Sigmoid colon (tissue), 6 donors: ENCODE measurements at regions not wholly inside any gene's neighbourhood (a gene's known extent, or its start where the extent isn't known, plus 50 kb on each side); places are given as distances from the start of the nearest gene placed in this dataset.

Experiments
- DNase-seq: peaks from one replicate; pipeline ENCODE4 v3.0.0-alpha.2; 2019
- H3K27ac ChIP-seq, 4 donors: fragments of 200-600 bp; sonication (generic); one replicate each; pipeline ENCODE4 v1.5.1; 2016 to 2019; ENCODE audit warnings: mild to moderate bottlenecking in 1 of 4
- H3K27me3 ChIP-seq, 3 donors: fragments of 200-600 bp; sonication (generic); one replicate each; pipeline ENCODE4 v1.5.1; 2019; ENCODE audit warnings: mild to moderate bottlenecking in 1 of 3
- H3K36me3 ChIP-seq, 4 donors: fragments of 200-600 bp; sonication (generic); one replicate each; pipeline ENCODE4 v1.5.1; 2016 to 2019
- H3K4me1 ChIP-seq, 4 donors: fragments of 200-600 bp; sonication (generic); one replicate each; pipeline ENCODE4 v1.5.1; 2017 to 2019
- H3K4me3 ChIP-seq, 4 donors: fragments of 200-600 bp; sonication (generic); one replicate each; pipeline ENCODE4 v1.5.1; 2017 to 2019; ENCODE audit warnings: mild to moderate bottlenecking in 2 of 4, moderate library complexity in 1 of 4
- H3K9me3 ChIP-seq, 4 donors: fragments of 200-600 bp in 3 of 4; sonication (generic) in 3 of 4; one replicate each; pipeline versions ENCODE4 v1.5.1 to v1.6.1; 2013 to 2019
- CTCF ChIP-seq, 4 experiments: fragments of 450-650 bp in 3 of 4; fragments of 200-600 bp in 1 of 4; IDR thresholded peaks; one replicate each; pipeline ENCODE4 v1.5.1; 2016 to 2019; ENCODE audit warnings: antibody characterized with exemption in 4 of 4, mild to moderate bottlenecking in 3 of 4, moderate library complexity in 2 of 4
- EP300 ChIP-seq, 4 donors: sonication (generic); formaldehyde crosslinking; IDR thresholded peaks; one replicate each; pipeline ENCODE4 v1.6.1; 2017; ENCODE audit warnings: antibody characterized with exemption in 4 of 4
- POLR2A ChIP-seq, 2 donors: fragments of 450-650 bp; IDR thresholded peaks; one replicate each; pipeline ENCODE4 v1.6.1; 2016; ENCODE audit warnings: antibody characterized with exemption in 2 of 2, mild to moderate bottlenecking in 2 of 2, moderate library complexity in 2 of 2
- POLR2AphosphoS5 ChIP-seq, 4 donors: sonication (generic); formaldehyde crosslinking; IDR thresholded peaks; one replicate each; pipeline ENCODE4 v1.6.1; 2017; ENCODE audit warnings: antibody characterized with exemption in 4 of 4
- WGBS, 2 donors: extraction: QIAGEN DNeasy Blood & Tissue Kit; methylation state at CpG; one replicate each; pipeline ENCODE4 v1.1.7; 2013; 5-methylcytosine and 5-hydroxymethylcytosine counted together
- intact Hi-C: fragments of 100-400 bp; cut with DNase I; formaldehyde crosslinking; loops from one replicate; pipeline ENCODE4 v1.15.1; 2023
- donor health status: healthy with polysubstance abuse.
- donor health status: healthy.

- TF ChIP-seq POLR2A (IDR thresholded peaks at IDR 0.05): no peak
- peak in 1 of 4 donors; percentile 24 for TF ChIP-seq EP300 (IDR thresholded peaks at IDR 0.05)
- TF ChIP-seq POLR2AphosphoS5 (IDR thresholded peaks at IDR 0.05): no peak
- no peak for TF ChIP-seq CTCF (IDR thresholded peaks at IDR 0.05)
- intact Hi-C loops: no loop called here
- Histone ChIP-seq H3K27me3 (no peaks in the 10 kb centered on the region), H3K4me1 (no peaks in the 10 kb centered on the region), H3K4me3 (no peak overlapping the region), H3K27ac (no peak overlapping the region), H3K9me3 (peaks cover 0 to 2% (median 0%) of the 10 kb centered on the region in 4 donors), H3K36me3 (no peaks in the 10 kb centered on the region)
- DNase-seq: no peak
- WGBS, 2 donors: 90 to 93% methylated on average over 42 of the region's 42 CpGs
Measured at GRCh38 chr21:43300496-43301408, 126.2 kb downstream of the SIK1 start.

GRCh38 chr21:43299441-43300277 is 127.3 kb downstream of the SIK1 start:
- intact Hi-C loops: no loop called here
- Histone ChIP-seq H3K4me3 (no peak overlapping the region), H3K4me1 (no peaks in the 10 kb centered on the region), H3K27ac (no peak overlapping the region), H3K27me3 (peaks cover 0 to 5% (median 0%) of the 10 kb centered on the region in 3 donors), H3K36me3 (no peaks in the 10 kb centered on the region), H3K9me3 (peaks cover 0 to 2% (median under 1%) of the 10 kb centered on the region in 4 donors)
- no peak for TF ChIP-seq EP300 (IDR thresholded peaks at IDR 0.05)
- TF ChIP-seq POLR2AphosphoS5 (IDR thresholded peaks at IDR 0.05): no peak
- TF ChIP-seq POLR2A (IDR thresholded peaks at IDR 0.05): no peak
- no peak for TF ChIP-seq CTCF (IDR thresholded peaks at IDR 0.05)
- WGBS, 2 donors: 56 to 73% methylated on average over 34 of the region's 34 CpGs
- no peak for DNase-seq

DNA sequence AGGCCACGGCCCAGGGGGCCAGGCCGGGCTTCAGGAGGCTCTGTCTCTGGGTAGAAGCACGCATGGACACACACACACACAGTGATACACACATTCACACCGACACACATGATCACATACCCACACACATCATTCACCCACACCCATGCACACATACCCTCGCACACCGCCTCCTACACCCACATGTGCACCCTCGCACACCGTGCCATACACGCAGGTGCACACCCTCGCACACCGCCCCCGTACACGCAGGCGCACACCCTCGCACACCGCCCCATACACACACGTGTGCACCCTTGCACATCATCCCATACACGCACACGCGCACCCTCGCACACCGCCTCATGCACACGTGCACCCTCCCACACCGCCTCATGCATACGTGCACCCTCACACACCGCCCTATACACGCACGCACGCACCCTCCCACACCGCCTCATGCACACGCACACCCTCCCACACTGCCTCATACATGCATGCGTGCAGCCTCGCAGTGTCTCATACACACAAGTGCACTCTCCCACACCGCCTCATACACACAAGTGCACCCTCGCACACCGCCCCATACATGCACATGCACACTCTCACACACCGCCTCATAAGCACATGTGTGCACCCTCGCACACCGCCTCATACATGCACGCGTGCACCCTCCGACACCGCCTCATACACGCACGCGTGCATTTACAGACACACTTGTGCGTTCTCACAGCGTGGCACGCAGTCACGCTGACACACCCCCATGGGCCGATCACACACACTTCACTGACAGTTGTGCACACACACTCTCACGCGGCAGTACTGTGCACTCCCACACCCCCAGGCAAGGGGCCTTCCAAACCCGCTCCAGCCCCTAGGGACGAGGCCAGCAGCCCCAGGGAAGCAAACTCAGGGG is 128.1 kb downstream of the SIK1 start:
- Histone ChIP-seq H3K27ac (no peak overlapping the region), H3K27me3 (peaks cover 0 to 5% (median 0%) of the 10 kb centered on the region in 3 donors), H3K4me3 (no peak overlapping the region), H3K9me3 (peaks cover 0 to 2% (median under 1%) of the 10 kb centered on the region in 4 donors), H3K36me3 (no peaks in the 10 kb centered on the region), H3K4me1 (no peaks in the 10 kb centered on the region)
- TF ChIP-seq EP300 (IDR thresholded peaks at IDR 0.05) (no peak), POLR2AphosphoS5 (IDR thresholded peaks at IDR 0.05) (no peak), POLR2A (IDR thresholded peaks at IDR 0.05) (no peak), CTCF (IDR thresholded peaks at IDR 0.05) (no peak)
- 96 to 97% methylated on average over 55 of the region's 55 CpGs for WGBS, 2 donors
- intact Hi-C loops: no loop called here
- DNase-seq: no peak

DNA sequence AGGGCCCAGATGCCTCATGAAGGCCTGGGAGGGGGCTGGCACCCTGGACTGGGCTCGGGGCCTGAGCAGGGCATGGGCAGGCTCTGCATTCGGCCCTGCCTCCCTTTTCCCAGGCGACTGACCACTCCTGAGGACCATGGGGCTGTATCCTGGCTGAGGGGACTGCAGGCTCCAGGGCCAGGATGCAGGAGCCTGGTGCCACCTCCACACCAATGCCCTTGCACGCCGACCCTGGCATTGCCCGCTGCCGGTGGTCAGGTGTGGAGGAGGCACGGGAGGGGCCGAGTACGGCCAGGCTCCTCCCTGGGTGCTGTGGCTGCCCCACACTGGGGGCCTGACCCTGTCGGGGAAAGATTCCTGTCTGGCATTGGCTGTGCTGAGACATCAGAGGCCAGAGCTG is 128.9 kb downstream of the SIK1 start:
- intact Hi-C loops: no loop called here
- Histone ChIP-seq H3K36me3 (no peaks in the 10 kb centered on the region), H3K9me3 (peaks cover 0 to 2% (median under 1%) of the 10 kb centered on the region in 4 donors), H3K27me3 (peaks cover 0 to 5% (median 0%) of the 10 kb centered on the region in 3 donors), H3K4me1 (no peaks in the 10 kb centered on the region), H3K27ac (no peak overlapping the region), H3K4me3 (no peak overlapping the region)
- no peak for DNase-seq
- 90 to 93% methylated on average over 11 of the region's 11 CpGs for WGBS, 2 donors
- TF ChIP-seq CTCF (IDR thresholded peaks at IDR 0.05): no peak
- no peak for TF ChIP-seq POLR2A (IDR thresholded peaks at IDR 0.05)
- TF ChIP-seq POLR2AphosphoS5 (IDR thresholded peaks at IDR 0.05): no peak
- no peak for TF ChIP-seq EP300 (IDR thresholded peaks at IDR 0.05)
